ENCODE measurements at regions not wholly inside any gene's neighbourhood (a gene's known extent, or its start where the extent isn't known, plus 50 kb on each side); places are given as distances from the start of the nearest gene placed in this dataset.
"Not testable (repeated sequence)": the region's sequence is repeated elsewhere in the genome, so short reads cannot be mapped to it uniquely, and the experiment has no call there.

GRCh38 chr9:66152406-66152805 is 415.5 kb downstream of the FOXD4L4 start:
- not testable (repeated sequence) for DNase-seq

- DNase-seq, result peak; percentile 58
These were observed 416.2 kb downstream of the FOXD4L4 start for GRCh38 chr9:66153021-66153725.

- DNase-seq, result not testable (repeated sequence)
These were observed 417.2 kb downstream of the FOXD4L4 start for GRCh38 chr9:66153971-66154691.

GRCh38 chr9:66182316-66182715 is 445.4 kb downstream of the FOXD4L4 start:
- DNase-seq, result not testable (repeated sequence)

- DNase-seq, result not testable (repeated sequence)
These were observed 446.7 kb downstream of the FOXD4L4 start for GRCh38 chr9:66183648-66184047.

GRCh38 chr9:66197199-66197598 is 460.3 kb downstream of the FOXD4L4 start:
- not testable (repeated sequence) for DNase-seq

GRCh38 chr9:66198421-66198820 is 461.5 kb downstream of the FOXD4L4 start:
- not testable (repeated sequence) for DNase-seq

- DNase-seq, result not testable (repeated sequence)
These were observed 469.7 kb downstream of the FOXD4L4 start for GRCh38 chr9:66206617-66207016.

- not testable (repeated sequence) for DNase-seq
These were observed 471.0 kb downstream of the FOXD4L4 start for GRCh38 chr9:66207914-66208313.

GRCh38 chr9:66244763-66245162 is 507.8 kb downstream of the FOXD4L4 start:
- DNase-seq, result not testable (repeated sequence)

GRCh38 chr9:66245481-66245880 is 508.5 kb downstream of the FOXD4L4 start:
- not testable (repeated sequence) for DNase-seq

GRCh38 chr9:66257581-66257980 is 520.6 kb downstream of the FOXD4L4 start:
- DNase-seq, result not testable (repeated sequence)

GRCh38 chr9:66261576-66261975 is 524.6 kb downstream of the FOXD4L4 start:
- not testable (repeated sequence) for DNase-seq

GRCh38 chr9:66263621-66264020 is 526.7 kb downstream of the FOXD4L4 start:
- DNase-seq, result not testable (repeated sequence)

- not testable (repeated sequence) for DNase-seq
These were observed 527.8 kb downstream of the FOXD4L4 start for GRCh38 chr9:66264786-66265185.

GRCh38 chr9:66266202-66266601 is 529.3 kb downstream of the FOXD4L4 start:
- DNase-seq, result not testable (repeated sequence)

GRCh38 chr9:66266856-66267430 is 530.0 kb downstream of the FOXD4L4 start:
- not testable (repeated sequence) for DNase-seq

GRCh38 chr9:66267684-66268083 is 530.7 kb downstream of the FOXD4L4 start:
- DNase-seq, result peak; percentile 8

GRCh38 chr9:66269024-66269423 is 532.1 kb downstream of the FOXD4L4 start:
- DNase-seq, result not testable (repeated sequence)

- DNase-seq, result not testable (repeated sequence)
These were observed 532.8 kb downstream of the FOXD4L4 start for GRCh38 chr9:66269783-66270182.

GRCh38 chr9:66278809-66279208 is 541.9 kb downstream of the FOXD4L4 start:
- DNase-seq, result not testable (repeated sequence)
